ENCODE measurements at regions not wholly inside any gene's neighbourhood (a gene's known extent, or its start where the extent isn't known, plus 50 kb on each side); places are given as distances from the start of the nearest gene placed in this dataset.

GRCh38 chr14:61132336-61132735 lies 148.8 kb downstream of the TMEM30B start:
- TF ChIP-seq SP1 (IDR thresholded peaks at IDR 0.05) (no peak), MAX (IDR thresholded peaks at IDR 0.05) (no peak), CTCF (IDR thresholded peaks at IDR 0.05; ENCODE audit: low read depth, low read length, missing input control) (no peak), ZBTB33 (IDR thresholded peaks at IDR 0.05) (no peak), GABPA (IDR thresholded peaks at IDR 0.05 in 1 of 2, conservative IDR thresholded peaks at IDR 0.05 in 1 of 2) (no peak), YY1 (IDR thresholded peaks at IDR 0.05) (no peak), NR2F2 (IDR thresholded peaks at IDR 0.05) (no peak), ATF3 (IDR thresholded peaks at IDR 0.05) (no peak), REST (IDR thresholded peaks at IDR 0.05) (no peak), RAD21 (IDR thresholded peaks at IDR 0.05) (no peak), FOXA1 (IDR thresholded peaks at IDR 0.05) (no peak), JUND (IDR thresholded peaks at IDR 0.05) (no peak), TAF1 (conservative IDR thresholded peaks at IDR 0.05) (no peak), RXRA (IDR thresholded peaks at IDR 0.05) (no peak)

All from liver (tissue), 3 donors.